NB4 (cell line): ENCODE measurements at regions not wholly inside any gene's neighbourhood (a gene's known extent, or its start where the extent isn't known, plus 50 kb on each side); places are given as distances from the start of the nearest gene placed in this dataset.

ENCODE experiments used
- DNase-seq: peaks from one replicate; pipeline ENCODE4 v3.0.0; 2010; ENCODE audit warnings: low read depth
- H3K4me3 ChIP-seq: one replicate; pipeline ENCODE4 v1.5.1; 2011; ENCODE audit warnings: mild to moderate bottlenecking, low read depth, low read length, moderate library complexity
- CTCF ChIP-seq: IDR thresholded peaks from one replicate; pipeline ENCODE4 v1.5.1; 2012; ENCODE audit warnings: low read depth, low read length
- MAX ChIP-seq: IDR thresholded peaks from 2 replicates; pipeline ENCODE4 v1.6.1; 2011; ENCODE audit warnings: low read depth, low read length
- MYC ChIP-seq: IDR thresholded peaks from 2 replicates; pipeline ENCODE4 v1.6.1; 2011; ENCODE audit warnings: low read depth, low read length
- POLR2A ChIP-seq: IDR thresholded peaks from 2 replicates; pipeline ENCODE4 v1.6.1; 2011; ENCODE audit warnings: mild to moderate bottlenecking; ENCODE audit not compliant: insufficient read length; ENCODE audit errors: extremely low read depth

GRCh38 chr11:11025087-11025486 lies 167.2 kb upstream of the ZBED5 start:
- no peak overlapping the region for H3K4me3 ChIP-seq
- no peak for TF ChIP-seq MYC
- TF ChIP-seq CTCF: no peak
- no peak for TF ChIP-seq POLR2A
- no peak for TF ChIP-seq MAX
- DNase-seq: peak; percentile 15

DNA sequence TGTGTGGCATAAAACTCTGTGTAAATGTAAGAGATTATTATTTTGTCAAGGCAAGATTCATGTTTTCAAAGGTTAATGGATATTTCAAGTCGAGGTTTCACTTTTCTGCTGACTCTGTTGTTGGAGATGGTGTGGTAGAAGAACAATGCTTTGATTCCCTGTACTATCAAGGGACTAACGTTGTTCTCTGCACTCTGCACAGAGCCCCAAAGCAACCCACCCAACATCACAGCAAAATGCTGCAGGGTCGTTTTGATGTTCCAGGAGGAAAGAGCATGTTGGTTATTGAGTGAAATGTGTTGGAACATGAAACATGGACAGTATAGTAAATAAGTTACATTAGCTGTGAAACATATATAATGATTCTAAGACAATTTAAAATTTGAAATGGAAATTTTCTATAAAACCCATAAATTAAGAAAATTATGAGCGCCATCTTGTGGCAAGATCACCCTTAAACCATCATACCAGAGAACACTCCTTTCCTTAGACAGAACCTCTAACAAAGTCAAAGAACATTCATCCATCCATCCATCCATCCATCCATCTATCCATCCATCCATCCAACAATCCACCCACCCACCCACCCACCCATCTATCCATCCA lies 164.4 kb upstream of the ZBED5 start:
- peak; percentile 25 for DNase-seq
- H3K4me3 ChIP-seq: no peak overlapping the region
- TF ChIP-seq POLR2A: no peak
- TF ChIP-seq CTCF: peak; percentile 15

- TF ChIP-seq POLR2A (no peak), MYC (no peak), MAX (no peak), CTCF (no peak)
- no peak for DNase-seq
- no peak overlapping the region for H3K4me3 ChIP-seq
These were observed 163.7 kb upstream of the ZBED5 start for GRCh38 chr11:11021563-11021962.

- no peak overlapping the region for H3K4me3 ChIP-seq
- TF ChIP-seq POLR2A (no peak), CTCF (no peak), MAX (no peak), MYC (no peak)
- DNase-seq: no peak
These were observed 162.9 kb upstream of the ZBED5 start for GRCh38 chr11:11020747-11021149.

DNA sequence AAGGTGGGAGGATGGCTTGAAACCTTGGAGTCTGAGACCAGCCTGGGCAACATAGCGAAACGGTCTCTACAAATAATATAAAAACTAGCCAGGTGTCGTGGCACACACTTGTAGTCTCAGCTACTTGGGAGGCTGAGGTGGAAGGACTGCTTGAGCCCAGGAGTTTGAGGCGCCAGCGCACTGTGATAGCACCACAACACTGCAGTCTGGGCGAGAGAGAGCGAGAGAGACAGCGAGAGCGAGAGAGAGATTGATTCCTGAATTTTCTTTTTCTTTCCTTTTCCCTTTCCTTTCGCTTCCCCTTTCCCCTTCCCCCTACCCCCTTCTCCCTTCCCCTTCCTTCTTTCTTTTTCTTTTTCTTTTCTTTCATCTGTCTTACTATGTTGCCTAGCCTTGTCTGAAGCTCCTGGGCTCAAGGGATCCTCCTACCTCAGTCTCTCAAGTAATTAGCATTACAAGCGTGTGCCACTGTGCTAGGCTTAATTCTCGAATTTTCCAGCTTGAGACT lies 162.4 kb upstream of the ZBED5 start:
- TF ChIP-seq CTCF: no peak
- no peak for TF ChIP-seq POLR2A
- no peak for TF ChIP-seq MYC
- no peak for TF ChIP-seq MAX
- no peak for DNase-seq
- no peak overlapping the region for H3K4me3 ChIP-seq

DNA sequence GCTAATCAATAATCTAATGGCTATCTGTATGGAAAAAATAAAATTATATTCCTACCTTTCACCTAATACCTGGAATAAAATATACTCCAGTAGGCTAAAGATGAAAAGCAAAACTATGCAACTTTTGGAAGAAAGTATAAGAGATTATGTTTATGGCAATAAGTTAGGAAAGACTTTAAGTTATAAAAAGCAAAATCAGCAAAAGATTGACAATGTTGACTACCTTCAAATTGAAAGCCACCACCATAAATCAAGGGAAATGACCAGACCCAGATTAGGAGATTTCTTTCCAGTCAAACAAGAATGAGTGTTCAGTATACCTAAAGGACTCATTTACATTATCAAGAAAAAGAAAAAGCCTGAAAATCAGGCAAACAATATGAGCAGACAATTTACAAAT lies 159.1 kb upstream of the ZBED5 start:
- no peak overlapping the region for H3K4me3 ChIP-seq
- TF ChIP-seq MYC (no peak), MAX (no peak), POLR2A (no peak), CTCF (no peak)
- DNase-seq: no peak
